Bronchial epithelial cell (primary cell): ENCODE measurements at regions not wholly inside any gene's neighbourhood (a gene's known extent, or its start where the extent isn't known, plus 50 kb on each side); places are given as distances from the start of the nearest gene placed in this dataset.

Experiments used
- DNase-seq: peaks from one replicate; pipeline ENCODE4 v3.0.0-alpha.2; 2010; ENCODE audit warnings: low read depth
- FAIRE-seq: peaks from 2 replicates; lab custom pipeline; 2011; peaks lifted over from hg19 to GRCh38; lab: Jason Lieb, UNC
- H3K27me3 ChIP-seq: 2 replicates; pipeline ENCODE4 v1.5.1; 2011; ENCODE audit warnings: low read length; ENCODE audit not compliant: control insufficient read depth, insufficient read depth
- H3K36me3 ChIP-seq: 2 replicates; pipeline ENCODE4 v1.5.1; 2011; ENCODE audit warnings: low read length; ENCODE audit not compliant: control insufficient read depth, insufficient read depth
- H3K4me3 ChIP-seq: 2 replicates; pipeline ENCODE4 v1.5.1; 2011; ENCODE audit warnings: mild to moderate bottlenecking, low read depth, low read length, control low read depth
- CTCF ChIP-seq: IDR thresholded peaks from 2 replicates; pipeline ENCODE4 v1.5.1; 2011; ENCODE audit warnings: mild to moderate bottlenecking, moderate library complexity, low read length, control low read depth, inconsistent platforms; ENCODE audit not compliant: insufficient read depth, severe bottlenecking

- peaks cover 2% of the 10 kb centered on the region for H3K27me3 ChIP-seq
- FAIRE-seq, result no peak
- TF ChIP-seq CTCF, result no peak
- no peaks in the 10 kb centered on the region for H3K36me3 ChIP-seq
- no peak overlapping the region for H3K4me3 ChIP-seq
- peak; percentile 57 for DNase-seq
These were observed 68.4 kb upstream of the PRPS1L1 start for GRCh38 chr7:18096087-18096486.

DNA sequence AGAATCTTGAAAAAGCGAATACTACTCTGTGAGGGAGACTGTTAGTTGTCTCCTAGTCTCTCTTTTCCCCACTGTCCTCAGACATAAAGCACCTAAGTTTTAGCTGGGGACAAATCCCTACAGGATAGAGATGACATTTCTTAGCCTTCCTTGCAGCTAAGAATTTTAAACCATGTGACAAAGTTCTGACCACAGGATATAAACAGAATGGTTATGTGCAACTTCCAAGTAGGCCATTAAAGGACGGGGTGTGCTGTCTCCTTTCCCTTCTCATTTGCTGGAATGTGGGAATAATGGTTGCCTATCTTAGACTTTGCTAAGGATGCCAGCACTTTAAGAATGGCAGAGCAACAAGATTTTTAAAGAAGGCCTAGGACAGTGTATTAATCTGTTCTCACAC, 74.9 kb upstream of the PRPS1L1 start:
- no peaks in the 10 kb centered on the region for H3K36me3 ChIP-seq
- no peak for TF ChIP-seq CTCF
- DNase-seq, result no peak
- no peak overlapping the region for H3K4me3 ChIP-seq
- no peak for FAIRE-seq
- no peaks in the 10 kb centered on the region for H3K27me3 ChIP-seq

DNA sequence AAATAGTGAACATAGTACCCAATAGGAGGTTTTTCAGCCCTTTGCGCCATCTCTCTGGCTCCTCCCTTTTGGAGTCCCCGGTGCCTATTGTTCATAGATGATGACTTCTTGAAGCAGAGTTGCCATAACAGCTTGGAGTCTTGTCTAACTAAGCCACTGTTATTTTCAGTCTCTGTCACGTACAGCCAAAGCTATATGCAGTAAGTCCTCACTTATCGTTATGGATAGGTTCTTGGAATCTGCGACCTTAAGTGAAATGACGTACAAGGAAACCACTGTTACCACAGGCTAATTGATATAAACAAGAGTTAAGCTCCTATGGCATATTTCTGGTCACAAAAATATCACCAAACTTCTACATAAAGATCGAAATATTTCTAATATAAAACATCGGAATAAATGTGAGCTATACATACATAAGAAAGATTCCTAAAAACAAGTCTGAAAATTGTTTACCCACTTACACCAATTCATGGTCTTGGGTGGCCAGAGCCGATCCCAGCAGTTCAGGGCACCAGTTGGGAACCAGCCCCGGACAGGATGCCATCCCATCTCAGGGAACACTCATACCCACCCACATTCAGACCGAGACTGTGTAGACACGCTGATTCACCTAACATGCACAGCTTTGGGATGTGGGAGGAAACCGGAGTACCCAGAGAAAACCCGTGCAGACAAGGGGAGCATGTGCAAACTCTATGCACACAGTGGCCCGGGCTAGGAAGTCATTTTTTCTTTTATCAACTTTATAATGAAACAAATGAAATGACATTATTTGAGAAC, 76.0 kb upstream of the PRPS1L1 start:
- Histone ChIP-seq H3K36me3 (no peaks in the 10 kb centered on the region), H3K27me3 (no peaks in the 10 kb centered on the region), H3K4me3 (no peak overlapping the region)
- FAIRE-seq (no peak), DNase-seq (no peak)
- no peak for TF ChIP-seq CTCF

- Histone ChIP-seq H3K4me3 (no peak overlapping the region), H3K27me3 (peaks cover 2% of the 10 kb centered on the region), H3K36me3 (no peaks in the 10 kb centered on the region)
- FAIRE-seq, result no peak
- no peak for TF ChIP-seq CTCF
- peak; percentile 21 for DNase-seq
These were observed 82.1 kb upstream of the PRPS1L1 start for GRCh38 chr7:18109762-18110161.

- FAIRE-seq (no peak), DNase-seq (no peak)
- Histone ChIP-seq H3K4me3 (no peak overlapping the region), H3K36me3 (no peaks in the 10 kb centered on the region), H3K27me3 (peaks cover 2% of the 10 kb centered on the region)
- TF ChIP-seq CTCF, result no peak
These were observed 89.0 kb upstream of the PRPS1L1 start for GRCh38 chr7:18116661-18117060.

DNA sequence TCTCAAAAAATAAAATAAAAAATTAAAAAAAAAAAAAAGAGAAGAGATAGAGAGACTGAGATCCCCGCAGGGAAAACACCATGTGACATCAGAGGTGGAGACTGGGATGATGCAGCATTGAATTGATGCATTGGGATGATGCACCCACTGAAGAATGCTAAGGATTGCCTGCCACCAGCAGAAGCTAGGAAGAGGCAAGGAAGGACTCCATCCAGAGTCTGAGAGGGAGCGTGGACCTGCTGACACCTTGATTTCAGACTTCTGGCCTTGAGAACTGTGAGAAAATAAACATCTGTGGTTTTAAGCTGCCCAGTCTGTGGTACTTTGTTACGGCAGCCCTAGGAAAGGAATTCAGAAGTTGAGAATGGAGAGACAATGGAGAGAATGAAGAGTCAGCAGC, 89.8 kb upstream of the PRPS1L1 start:
- Histone ChIP-seq H3K4me3 (no peak overlapping the region), H3K27me3 (peaks cover 2% of the 10 kb centered on the region), H3K36me3 (no peaks in the 10 kb centered on the region)
- DNase-seq, result no peak
- FAIRE-seq, result no peak
- no peak for TF ChIP-seq CTCF
